ENCODE measurements at regions not wholly inside any gene's neighbourhood (a gene's known extent, or its start where the extent isn't known, plus 50 kb on each side); places are given as distances from the start of the nearest gene placed in this dataset.
"Not testable (repeated sequence)": the region's sequence is repeated elsewhere in the genome, so short reads cannot be mapped to it uniquely, and the experiment has no call there.

- Histone ChIP-seq H3K9me3 (no peaks in the 10 kb centered on the region), H3K27me3 (no peaks in the 10 kb centered on the region), H3K36me3 (no peaks in the 10 kb centered on the region), H3K27ac (no peak overlapping the region), H3K4me1 (no peaks in the 10 kb centered on the region), H3K4me3 (no peak overlapping the region)
- DNase-seq (ENCODE audit: low spot score in 2 of 2) = no peak
- TF ChIP-seq EP300 (IDR thresholded peaks at IDR 0.05) (no peak), CTCF (IDR thresholded peaks at IDR 0.05) (no peak), POLR2AphosphoS5 (IDR thresholded peaks at IDR 0.05) (no peak), POLR2A (IDR thresholded peaks at IDR 0.05) (no peak)
Measured at GRCh38 chr12:74382983-74383382, 154.7 kb upstream of the ATXN7L3B start.

- DNase-seq (ENCODE audit: low spot score in 2 of 2) = no peak
- no peaks in the 10 kb centered on the region for H3K4me1 ChIP-seq
- H3K9me3 ChIP-seq = peaks cover 9% of the 10 kb centered on the region
- H3K27me3 ChIP-seq = no peaks in the 10 kb centered on the region
- WGBS = 88% methylated on average over 7 of the region's 7 CpGs
- no peak overlapping the region for H3K27ac ChIP-seq
- TF ChIP-seq EP300 (IDR thresholded peaks at IDR 0.05) = no peak
- no peak for TF ChIP-seq CTCF (IDR thresholded peaks at IDR 0.05)
- TF ChIP-seq POLR2A (IDR thresholded peaks at IDR 0.05) = no peak
- no peak for TF ChIP-seq POLR2AphosphoS5 (IDR thresholded peaks at IDR 0.05)
- H3K4me3 ChIP-seq = no peak overlapping the region
- no peaks in the 10 kb centered on the region for H3K36me3 ChIP-seq
Measured at GRCh38 chr12:74391283-74391682, 146.4 kb upstream of the ATXN7L3B start.

- no peak for DNase-seq (ENCODE audit: low spot score in 2 of 2)
- Histone ChIP-seq H3K27me3 (no peaks in the 10 kb centered on the region), H3K4me1 (no peaks in the 10 kb centered on the region), H3K4me3 (no peak overlapping the region), H3K9me3 (peaks cover 9% of the 10 kb centered on the region), H3K27ac (no peak overlapping the region), H3K36me3 (no peaks in the 10 kb centered on the region)
- WGBS = 84% methylated on average over 4 of the region's 4 CpGs
- no peak for TF ChIP-seq EP300 (IDR thresholded peaks at IDR 0.05)
- no peak for TF ChIP-seq POLR2A (IDR thresholded peaks at IDR 0.05)
Measured at GRCh38 chr12:74393272-74393671, 144.4 kb upstream of the ATXN7L3B start.

- Histone ChIP-seq H3K36me3 (no peaks in the 10 kb centered on the region), H3K4me1 (no peaks in the 10 kb centered on the region), H3K4me3 (no peak overlapping the region), H3K27me3 (no peaks in the 10 kb centered on the region), H3K27ac (no peak overlapping the region), H3K9me3 (peaks cover 9% of the 10 kb centered on the region)
- DNase-seq (ENCODE audit: low spot score in 2 of 2) = no peak
- WGBS = 84% methylated on average over 1 of the region's 1 CpG
- no peak for TF ChIP-seq EP300 (IDR thresholded peaks at IDR 0.05)
- TF ChIP-seq POLR2AphosphoS5 (IDR thresholded peaks at IDR 0.05) = no peak
- TF ChIP-seq POLR2A (IDR thresholded peaks at IDR 0.05) = no peak
- TF ChIP-seq CTCF (IDR thresholded peaks at IDR 0.05) = no peak
Measured at GRCh38 chr12:74394647-74395046, 143.0 kb upstream of the ATXN7L3B start.

GRCh38 chr12:74401035-74401434 lies 136.6 kb upstream of the ATXN7L3B start:
- no peaks in the 10 kb centered on the region for H3K4me1 ChIP-seq
- H3K27me3 ChIP-seq = no peaks in the 10 kb centered on the region
- H3K36me3 ChIP-seq = no peaks in the 10 kb centered on the region
- no peak for TF ChIP-seq CTCF (IDR thresholded peaks at IDR 0.05)
- no peak for TF ChIP-seq EP300 (IDR thresholded peaks at IDR 0.05)
- TF ChIP-seq POLR2A (IDR thresholded peaks at IDR 0.05) = no peak
- no peak for TF ChIP-seq POLR2AphosphoS5 (IDR thresholded peaks at IDR 0.05)
- H3K4me3 ChIP-seq = no peak overlapping the region
- no peak overlapping the region for H3K27ac ChIP-seq
- no peaks in the 10 kb centered on the region for H3K9me3 ChIP-seq
- WGBS = 98% methylated on average over 2 of the region's 2 CpGs
- no peak for DNase-seq (ENCODE audit: low spot score in 2 of 2)

- 84% methylated on average over 3 of the region's 3 CpGs for WGBS
- H3K4me3 ChIP-seq = no peak overlapping the region
Measured at GRCh38 chr12:74401966-74402365, 135.7 kb upstream of the ATXN7L3B start.

GRCh38 chr12:74403221-74403470 lies 134.5 kb upstream of the ATXN7L3B start:
- not testable (repeated sequence) for H3K9me3 ChIP-seq; H3K36me3 ChIP-seq; H3K27me3 ChIP-seq; DNase-seq (ENCODE audit: low spot score in 2 of 2); H3K4me3 ChIP-seq; H3K27ac ChIP-seq; H3K4me1 ChIP-seq
- WGBS = 100% methylated on average over 3 of the region's 12 CpGs

More at GRCh38 chr12:74401966-74402365, 135.7 kb upstream of the ATXN7L3B start:
- TF ChIP-seq POLR2AphosphoS5 (IDR thresholded peaks at IDR 0.05) = no peak
- no peak for TF ChIP-seq POLR2A (IDR thresholded peaks at IDR 0.05)
- TF ChIP-seq EP300 (IDR thresholded peaks at IDR 0.05) = no peak
- TF ChIP-seq CTCF (IDR thresholded peaks at IDR 0.05) = no peak
- no peaks in the 10 kb centered on the region for H3K9me3 ChIP-seq
- DNase-seq (ENCODE audit: low spot score in 2 of 2) = no peak
- no peak overlapping the region for H3K27ac ChIP-seq
- H3K36me3 ChIP-seq = no peaks in the 10 kb centered on the region
- no peaks in the 10 kb centered on the region for H3K27me3 ChIP-seq
- H3K4me1 ChIP-seq = no peaks in the 10 kb centered on the region

All from suprapubic skin (tissue), 4 donors.